T-helper 1 cell treated with Interleukin-12 subunit alpha and Interleukin-12 subunit beta and Interleukin-4 antibody, amounts not matched to agents 30 μg/mL and 1 μg/mL, for 36 hours (primary cell): ENCODE measurements at regions not wholly inside any gene's neighbourhood (a gene's known extent, or its start where the extent isn't known, plus 50 kb on each side); places are given as distances from the start of the nearest gene placed in this dataset.

ENCODE experiments used
- H3K27ac Mint-ChIP-seq: one replicate; pipeline ENCODE4 v1.8.0; 2021; ENCODE audit warnings: mild to moderate bottlenecking, mixed read lengths
- H3K27me3 Mint-ChIP-seq: one replicate; pipeline ENCODE4 v1.8.0; 2021; ENCODE audit warnings: low read depth, mixed read lengths
- H3K36me3 Mint-ChIP-seq: one replicate; pipeline ENCODE4 v1.8.0; 2021; ENCODE audit warnings: low read depth, mixed read lengths
- H3K4me1 Mint-ChIP-seq: one replicate; pipeline ENCODE4 v1.8.0; 2021; ENCODE audit warnings: low read depth, mixed read lengths
- H3K4me3 Mint-ChIP-seq: one replicate; pipeline ENCODE4 v1.8.0; 2021; ENCODE audit warnings: mild to moderate bottlenecking, moderate library complexity, mixed read lengths
- H3K9me3 Mint-ChIP-seq: one replicate; pipeline ENCODE4 v1.8.0; 2021; ENCODE audit warnings: mixed read lengths

GRCh38 chr10:62650411-62650810 lies 154.1 kb upstream of the ADO start:
- Mint-ChIP-seq H3K27ac (no peak overlapping the region), H3K4me3 (no peak overlapping the region), H3K36me3 (peaks cover 1% of the 10 kb centered on the region), H3K9me3 (no peaks in the 10 kb centered on the region), H3K4me1 (peaks cover 16% of the 10 kb centered on the region), H3K27me3 (peaks cover 3% of the 10 kb centered on the region)

GRCh38 chr10:62651341-62651740 lies 153.2 kb upstream of the ADO start:
- H3K9me3 Mint-ChIP-seq = no peaks in the 10 kb centered on the region
- H3K27ac Mint-ChIP-seq = no peak overlapping the region
- H3K4me3 Mint-ChIP-seq = no peak overlapping the region
- H3K36me3 Mint-ChIP-seq = peaks cover 1% of the 10 kb centered on the region
- H3K27me3 Mint-ChIP-seq = peaks cover 3% of the 10 kb centered on the region
- peaks cover 18% of the 10 kb centered on the region for H3K4me1 Mint-ChIP-seq

GRCh38 chr10:62652114-62652513 lies 152.4 kb upstream of the ADO start:
- H3K27ac Mint-ChIP-seq = no peak overlapping the region
- H3K9me3 Mint-ChIP-seq = no peaks in the 10 kb centered on the region
- peaks cover 3% of the 10 kb centered on the region for H3K27me3 Mint-ChIP-seq
- H3K4me1 Mint-ChIP-seq = peaks cover 18% of the 10 kb centered on the region
- H3K4me3 Mint-ChIP-seq = no peak overlapping the region
- H3K36me3 Mint-ChIP-seq = peaks cover 1% of the 10 kb centered on the region

- no peaks in the 10 kb centered on the region for H3K9me3 Mint-ChIP-seq
- H3K4me3 Mint-ChIP-seq = no peak overlapping the region
- no peak overlapping the region for H3K27ac Mint-ChIP-seq
- peaks cover 1% of the 10 kb centered on the region for H3K36me3 Mint-ChIP-seq
- H3K4me1 Mint-ChIP-seq = peaks cover 15% of the 10 kb centered on the region
- H3K27me3 Mint-ChIP-seq = peaks cover 3% of the 10 kb centered on the region
These were observed 152.0 kb upstream of the ADO start for GRCh38 chr10:62652564-62652963.

GRCh38 chr10:62653254-62653653 lies 151.3 kb upstream of the ADO start:
- Mint-ChIP-seq H3K27ac (no peak overlapping the region), H3K4me1 (peaks cover 10% of the 10 kb centered on the region), H3K4me3 (no peak overlapping the region), H3K9me3 (no peaks in the 10 kb centered on the region), H3K36me3 (peaks cover 1% of the 10 kb centered on the region), H3K27me3 (peaks cover 3% of the 10 kb centered on the region)

GRCh38 chr10:62654966-62655336 lies 149.6 kb upstream of the ADO start:
- no peak overlapping the region for H3K4me3 Mint-ChIP-seq
- H3K9me3 Mint-ChIP-seq = no peaks in the 10 kb centered on the region
- H3K36me3 Mint-ChIP-seq = no peaks in the 10 kb centered on the region
- peaks cover 3% of the 10 kb centered on the region for H3K27me3 Mint-ChIP-seq
- peaks cover 9% of the 10 kb centered on the region for H3K4me1 Mint-ChIP-seq
- no peak overlapping the region for H3K27ac Mint-ChIP-seq

GRCh38 chr10:62655337-62655994 lies 149.1 kb upstream of the ADO start:
- Mint-ChIP-seq H3K27me3 (peaks cover 2% of the 10 kb centered on the region), H3K4me1 (peaks cover 9% of the 10 kb centered on the region), H3K4me3 (no peak overlapping the region), H3K27ac (no peak overlapping the region), H3K9me3 (no peaks in the 10 kb centered on the region), H3K36me3 (no peaks in the 10 kb centered on the region)

- Mint-ChIP-seq H3K9me3 (no peaks in the 10 kb centered on the region), H3K36me3 (no peaks in the 10 kb centered on the region), H3K4me1 (peaks cover 13% of the 10 kb centered on the region), H3K27me3 (no peaks in the 10 kb centered on the region), H3K4me3 (no peak overlapping the region), H3K27ac (no peak overlapping the region)
These were observed 147.2 kb upstream of the ADO start for GRCh38 chr10:62657244-62657835.

GRCh38 chr10:62658516-62658915 lies 146.0 kb upstream of the ADO start:
- Mint-ChIP-seq H3K36me3 (no peaks in the 10 kb centered on the region), H3K9me3 (no peaks in the 10 kb centered on the region), H3K4me3 (no peak overlapping the region), H3K27me3 (peaks cover 3% of the 10 kb centered on the region), H3K27ac (no peak overlapping the region), H3K4me1 (peaks cover 11% of the 10 kb centered on the region)

GRCh38 chr10:62661143-62661542 lies 143.4 kb upstream of the ADO start:
- Mint-ChIP-seq H3K9me3 (no peaks in the 10 kb centered on the region), H3K27me3 (peaks cover 13% of the 10 kb centered on the region), H3K36me3 (no peaks in the 10 kb centered on the region), H3K4me1 (peaks cover 9% of the 10 kb centered on the region), H3K27ac (no peak overlapping the region), H3K4me3 (no peak overlapping the region)

- no peak overlapping the region for H3K27ac Mint-ChIP-seq
- H3K4me1 Mint-ChIP-seq = peaks cover 9% of the 10 kb centered on the region
- H3K9me3 Mint-ChIP-seq = no peaks in the 10 kb centered on the region
- H3K27me3 Mint-ChIP-seq = peaks cover 13% of the 10 kb centered on the region
- H3K4me3 Mint-ChIP-seq = no peak overlapping the region
- no peaks in the 10 kb centered on the region for H3K36me3 Mint-ChIP-seq
These were observed 142.0 kb upstream of the ADO start for GRCh38 chr10:62662486-62662885.

- Mint-ChIP-seq H3K36me3 (no peaks in the 10 kb centered on the region), H3K27ac (no peak overlapping the region), H3K4me1 (peaks cover 10% of the 10 kb centered on the region), H3K4me3 (no peak overlapping the region), H3K9me3 (no peaks in the 10 kb centered on the region), H3K27me3 (peaks cover 13% of the 10 kb centered on the region)
These were observed 138.7 kb upstream of the ADO start for GRCh38 chr10:62665771-62666170.

GRCh38 chr10:62666275-62666674 lies 138.2 kb upstream of the ADO start:
- no peak overlapping the region for H3K27ac Mint-ChIP-seq
- H3K9me3 Mint-ChIP-seq = no peaks in the 10 kb centered on the region
- H3K4me3 Mint-ChIP-seq = no peak overlapping the region
- H3K4me1 Mint-ChIP-seq = peaks cover 12% of the 10 kb centered on the region
- H3K36me3 Mint-ChIP-seq = no peaks in the 10 kb centered on the region
- peaks cover 13% of the 10 kb centered on the region for H3K27me3 Mint-ChIP-seq

GRCh38 chr10:62669341-62669740 lies 135.2 kb upstream of the ADO start:
- H3K27me3 Mint-ChIP-seq = peaks cover 2% of the 10 kb centered on the region
- no peak overlapping the region for H3K27ac Mint-ChIP-seq
- H3K9me3 Mint-ChIP-seq = no peaks in the 10 kb centered on the region
- peaks cover 6% of the 10 kb centered on the region for H3K4me1 Mint-ChIP-seq
- no peaks in the 10 kb centered on the region for H3K36me3 Mint-ChIP-seq
- no peak overlapping the region for H3K4me3 Mint-ChIP-seq

- Mint-ChIP-seq H3K9me3 (peaks cover 4% of the 10 kb centered on the region), H3K27me3 (peaks cover 4% of the 10 kb centered on the region), H3K4me1 (peaks cover 6% of the 10 kb centered on the region), H3K4me3 (no peak overlapping the region), H3K27ac (no peak overlapping the region), H3K36me3 (no peaks in the 10 kb centered on the region)
These were observed 133.4 kb upstream of the ADO start for GRCh38 chr10:62671104-62671503.
